ENCODE measurements at regions not wholly inside any gene's neighbourhood (a gene's known extent, or its start where the extent isn't known, plus 50 kb on each side); places are given as distances from the start of the nearest gene placed in this dataset.

- no peak for DNase-seq (ENCODE audit: low spot score)
- in situ Hi-C loops (cut with MboI; ENCODE audit: low sequenced_read_pairs, unreplicated experiment), result no loop called here
- TF ChIP-seq CTCF (IDR thresholded peaks at IDR 0.05; ENCODE audit: borderline replicate concordance, control extremely low read depth, extremely low read depth, insufficient read depth, missing control alignments), result no peak
Measured at GRCh38 chr1:81700728-81701470, 99.8 kb upstream of the ADGRL2 start.

- in situ Hi-C loops (cut with MboI; ENCODE audit: low sequenced_read_pairs, unreplicated experiment), result no loop called here
- TF ChIP-seq CTCF (IDR thresholded peaks at IDR 0.05; ENCODE audit: borderline replicate concordance, control extremely low read depth, extremely low read depth, insufficient read depth, missing control alignments), result no peak
- DNase-seq (ENCODE audit: low spot score), result no peak
Measured at GRCh38 chr1:81699234-81699633, 101.5 kb upstream of the ADGRL2 start.

GRCh38 chr1:81695741-81696140 is 105.0 kb upstream of the ADGRL2 start:
- in situ Hi-C loops (cut with MboI; ENCODE audit: low sequenced_read_pairs, unreplicated experiment), result no loop called here
- TF ChIP-seq CTCF (IDR thresholded peaks at IDR 0.05; ENCODE audit: borderline replicate concordance, control extremely low read depth, extremely low read depth, insufficient read depth, missing control alignments), result no peak
- no peak for DNase-seq (ENCODE audit: low spot score)

- TF ChIP-seq CTCF (IDR thresholded peaks at IDR 0.05; ENCODE audit: borderline replicate concordance, control extremely low read depth, extremely low read depth, insufficient read depth, missing control alignments), result no peak
- no peak for DNase-seq (ENCODE audit: low spot score)
- in situ Hi-C loops (cut with MboI; ENCODE audit: low sequenced_read_pairs, unreplicated experiment), result no loop called here
Measured at GRCh38 chr1:81693316-81693715, 107.4 kb upstream of the ADGRL2 start.

GRCh38 chr1:81690676-81691453 is 109.9 kb upstream of the ADGRL2 start:
- no peak for DNase-seq (ENCODE audit: low spot score)
- in situ Hi-C loops (cut with MboI; ENCODE audit: low sequenced_read_pairs, unreplicated experiment), result no loop called here
- TF ChIP-seq CTCF (IDR thresholded peaks at IDR 0.05; ENCODE audit: borderline replicate concordance, control extremely low read depth, extremely low read depth, insufficient read depth, missing control alignments), result no peak

GRCh38 chr1:81689531-81689941 is 111.2 kb upstream of the ADGRL2 start:
- in situ Hi-C loops (cut with MboI; ENCODE audit: low sequenced_read_pairs, unreplicated experiment), result loop anchor here (10.0 kb wide), 1 partner anchor 65 kb away; no protein-coding TSS in a partner anchor
- no peak for TF ChIP-seq CTCF (IDR thresholded peaks at IDR 0.05; ENCODE audit: borderline replicate concordance, control extremely low read depth, extremely low read depth, insufficient read depth, missing control alignments)
- no peak for DNase-seq (ENCODE audit: low spot score)
